ENCODE measurements at regions not wholly inside any gene's neighbourhood (a gene's known extent, or its start where the extent isn't known, plus 50 kb on each side); places are given as distances from the start of the nearest gene placed in this dataset.

- TF ChIP-seq POLR2A (IDR thresholded peaks at IDR 0.05), result no peak
- TF ChIP-seq CTCF (IDR thresholded peaks at IDR 0.05), result peak; percentile 31 to 39
- TF ChIP-seq POLR2AphosphoS5 (IDR thresholded peaks at IDR 0.05), result no peak
Measured at GRCh38 chr9:110058304-110058953, 149.5 kb downstream of the C9orf152 start.
